ENCODE measurements at regions not wholly inside any gene's neighbourhood (a gene's known extent, or its start where the extent isn't known, plus 50 kb on each side); places are given as distances from the start of the nearest gene placed in this dataset.

- Histone ChIP-seq H3K9me3 (ENCODE audit: control insufficient read depth in 1 of 2, insufficient read depth in 1 of 2, low read depth in 1 of 2, low read length in 2 of 2) (no peaks in the 10 kb centered on the region), H3K9ac (ENCODE audit: low read length) (no peak overlapping the region)
- intact Hi-C loops (cut with micrococcal nuclease): no loop called here
Measured at GRCh38 chr13:32962342-32962741, 53.9 kb upstream of the KL start.

More at GRCh38 chr13:32962342-32962741, 53.9 kb upstream of the KL start:
- no peaks in the 10 kb centered on the region for H3K4me1 ChIP-seq (ENCODE audit: control insufficient read depth in 1 of 2, insufficient read depth in 2 of 2, low read length in 2 of 2)
- ChIA-PET CTCF (no interaction called here), RAD21 (ENCODE audit: low non-redundant PET in 1 of 2, low total read pairs in 2 of 2, uncharacterized antibody in 2 of 2, unreplicated experiment in 2 of 2) (no interaction called here), POLR2A (no interaction called here)
- no peaks in the 10 kb centered on the region for H3K9me2 ChIP-seq (ENCODE audit: insufficient read depth)
- no peak overlapping the region for H3K4me2 ChIP-seq (ENCODE audit: low read length)
- H3K79me2 ChIP-seq (ENCODE audit: insufficient read depth, low read length): no peaks in the 10 kb centered on the region
- H3K27ac ChIP-seq (ENCODE audit: low read depth, low read length): no peak overlapping the region
- no peak overlapping the region for H2AFZ ChIP-seq (ENCODE audit: low read depth, low read length, poor library complexity, severe bottlenecking)
- no TSS peak for BruUV-seq (replicated peaks)
- no peaks in the 10 kb centered on the region for H3K36me3 ChIP-seq (ENCODE audit: control insufficient read depth in 1 of 2, insufficient read depth in 2 of 2, low read length in 2 of 2)
- no peak for TF ChIP-seq CTCF (IDR thresholded peaks at IDR 0.05 in 2 of 3, conservative IDR thresholded peaks at IDR 0.05 in 1 of 3; ENCODE audit: borderline replicate concordance in 1 of 3, insufficient read depth in 1 of 3, low read depth in 2 of 3, low read length in 2 of 3)
- no peak for TF ChIP-seq MAX (IDR thresholded peaks at IDR 0.05)
- no peak for TF ChIP-seq SIN3A (IDR thresholded peaks at IDR 0.05; ENCODE audit: low read depth)
- TF ChIP-seq EZH2phosphoT487 (IDR thresholded peaks at IDR 0.05; ENCODE audit: borderline replicate concordance): no peak
- TF ChIP-seq RAD21 (IDR thresholded peaks at IDR 0.05; ENCODE audit: low read depth): no peak
- TF ChIP-seq ZFX (IDR thresholded peaks at IDR 0.05): no peak
- no peak for TF ChIP-seq POLR2AphosphoS5 (IDR thresholded peaks at IDR 0.05; ENCODE audit: low read depth, low read length)
- TF ChIP-seq SP1 (IDR thresholded peaks at IDR 0.05; ENCODE audit: low read depth): no peak
- no peak for TF ChIP-seq EZH2 (IDR thresholded peaks at IDR 0.05)
- TF ChIP-seq REST (IDR thresholded peaks at IDR 0.05; ENCODE audit: low read depth): no peak
- no peak for TF ChIP-seq ZBTB33 (IDR thresholded peaks at IDR 0.05; ENCODE audit: extremely low read depth, insufficient replicate concordance, low read length)
- no peak for TF ChIP-seq CEBPB (IDR thresholded peaks at IDR 0.05; ENCODE audit: low read depth)
- TF ChIP-seq FOSL1 (IDR thresholded peaks at IDR 0.05; ENCODE audit: low read depth): no peak
- no peak for TF ChIP-seq SRF (IDR thresholded peaks at IDR 0.05; ENCODE audit: low read depth)
- no peak for TF ChIP-seq YY1 (IDR thresholded peaks at IDR 0.05; ENCODE audit: extremely low read depth, insufficient replicate concordance, low read depth, low read length)
- no peak for TF ChIP-seq TCF7L2 (IDR thresholded peaks at IDR 0.05; ENCODE audit: borderline replicate concordance, extremely low read depth, insufficient read depth, insufficient read length)
- no peak for TF ChIP-seq ELF1 (IDR thresholded peaks at IDR 0.05; ENCODE audit: borderline replicate concordance, low read depth)
- no peak for TF ChIP-seq POLR2A (IDR thresholded peaks at IDR 0.05; ENCODE audit: borderline replicate concordance, extremely low read depth, insufficient read depth, insufficient read length)
- TF ChIP-seq CBX3 (IDR thresholded peaks at IDR 0.05; ENCODE audit: low read depth): no peak
- no peak for TF ChIP-seq ZNF274 (IDR thresholded peaks at IDR 0.05; ENCODE audit: low read depth, low read length)
- no peak overlapping the region for H3K4me3 ChIP-seq (replicated peaks in 1 of 2; ENCODE audit: low read depth in 1 of 2, low read length in 2 of 2)
- no peaks in the 10 kb centered on the region for H4K20me1 ChIP-seq (ENCODE audit: insufficient read depth)
- H3K27me3 ChIP-seq (ENCODE audit: insufficient read depth, low read length): peaks cover 14% of the 10 kb centered on the region; the same call in 1 of the 2 replicates
- DNase-seq (ENCODE audit: low read depth, low spot score) (no peak), ATAC-seq (no peak)

All from HCT116 (cell line).